NB4 (cell line): ENCODE measurements at regions not wholly inside any gene's neighbourhood (a gene's known extent, or its start where the extent isn't known, plus 50 kb on each side); places are given as distances from the start of the nearest gene placed in this dataset.

Source experiments
- CTCF ChIP-seq: IDR thresholded peaks from one replicate; pipeline ENCODE4 v1.5.1; 2012; ENCODE audit warnings: low read depth, low read length
- MAX ChIP-seq: IDR thresholded peaks from 2 replicates; pipeline ENCODE4 v1.6.1; 2011; ENCODE audit warnings: low read depth, low read length
- POLR2A ChIP-seq: IDR thresholded peaks from 2 replicates; pipeline ENCODE4 v1.6.1; 2011; ENCODE audit warnings: mild to moderate bottlenecking; ENCODE audit not compliant: insufficient read length; ENCODE audit errors: extremely low read depth

- TF ChIP-seq CTCF (no peak), POLR2A (no peak), MAX (no peak)
These were observed 102.5 kb downstream of the ASMT start for GRCh38 chrX:1717373-1717772.
